ENCODE measurements at regions not wholly inside any gene's neighbourhood (a gene's known extent, or its start where the extent isn't known, plus 50 kb on each side); places are given as distances from the start of the nearest gene placed in this dataset.

- no peak for DNase-seq (ENCODE audit: low spot score)
These were observed 190.1 kb upstream of the FOXF1 start for GRCh38 chr16:86320237-86320595.

GRCh38 chr16:86321491-86321890, 188.8 kb upstream of the FOXF1 start:
- no peak for DNase-seq (ENCODE audit: low spot score)

- no peak for DNase-seq (ENCODE audit: low spot score)
These were observed 188.0 kb upstream of the FOXF1 start for GRCh38 chr16:86322283-86322682.

GRCh38 chr16:86322806-86323205, 187.5 kb upstream of the FOXF1 start:
- DNase-seq (ENCODE audit: low spot score): no peak

- no peak for DNase-seq (ENCODE audit: low spot score)
These were observed 186.0 kb upstream of the FOXF1 start for GRCh38 chr16:86324320-86324719.

GRCh38 chr16:86325360-86325759, 185.0 kb upstream of the FOXF1 start:
- no peak for DNase-seq (ENCODE audit: low spot score)

GRCh38 chr16:86325895-86326294, 184.4 kb upstream of the FOXF1 start:
- DNase-seq (ENCODE audit: low spot score): no peak

GRCh38 chr16:86327321-86327720, 183.0 kb upstream of the FOXF1 start:
- DNase-seq (ENCODE audit: low spot score): no peak

GRCh38 chr16:86330906-86331305, 179.4 kb upstream of the FOXF1 start:
- DNase-seq (ENCODE audit: low spot score): no peak

GRCh38 chr16:86334079-86334635, 176.2 kb upstream of the FOXF1 start:
- no peak for DNase-seq (ENCODE audit: low spot score)

GRCh38 chr16:86335266-86336172, 174.8 kb upstream of the FOXF1 start:
- DNase-seq (ENCODE audit: low spot score): no peak

GRCh38 chr16:86337138-86337537, 173.2 kb upstream of the FOXF1 start:
- no peak for DNase-seq (ENCODE audit: low spot score)

GRCh38 chr16:86337581-86338402, 172.5 kb upstream of the FOXF1 start:
- DNase-seq (ENCODE audit: low spot score): no peak

GRCh38 chr16:86338403-86339115, 171.8 kb upstream of the FOXF1 start:
- DNase-seq (ENCODE audit: low spot score): peak; percentile 11

- no peak for DNase-seq (ENCODE audit: low spot score)
These were observed 168.0 kb upstream of the FOXF1 start for GRCh38 chr16:86342161-86342834.

- DNase-seq (ENCODE audit: low spot score): peak; percentile 84
These were observed 167.1 kb upstream of the FOXF1 start for GRCh38 chr16:86343027-86343795.

- DNase-seq (ENCODE audit: low spot score): peak; percentile 12
These were observed 166.3 kb upstream of the FOXF1 start for GRCh38 chr16:86343796-86344585.

GRCh38 chr16:86344586-86344871, 165.8 kb upstream of the FOXF1 start:
- DNase-seq (ENCODE audit: low spot score): no peak

- DNase-seq (ENCODE audit: low spot score): no peak
These were observed 165.4 kb upstream of the FOXF1 start for GRCh38 chr16:86344881-86345280.

GRCh38 chr16:86345516-86345915, 164.8 kb upstream of the FOXF1 start:
- no peak for DNase-seq (ENCODE audit: low spot score)

All from GM03348 (cell line).